SK-N-SH (cell line): ENCODE measurements at regions not wholly inside any gene's neighbourhood (a gene's known extent, or its start where the extent isn't known, plus 50 kb on each side); places are given as distances from the start of the nearest gene placed in this dataset.

Experiments
- CTCF ChIA-PET: fragments of 300-600, 350-600 bp; formaldehyde crosslinking; extraction: SDS; loops from one replicate; lab custom pipeline; 2021; lab: Yijun Ruan, JAX
- POLR2A ChIA-PET: fragments of 350-600 bp; sonication (Branson Sonifier 250); formaldehyde crosslinking; extraction: SDS; loops from one replicate; lab custom pipeline; 2020; ENCODE audit warnings: antibody characterized with exemption, inconsistent platforms; lab: Yijun Ruan, JAX
- DNase-seq: peaks from one replicate; pipeline ENCODE4 v3.0.0; 2012
- H2AFZ ChIP-seq: fragments of 200-600 bp; sonication (generic); 2 replicates; pipeline ENCODE4 v1.8.1; 2016; ENCODE audit warnings: antibody characterized with exemption, mild to moderate bottlenecking, low read depth
- H3F3A ChIP-seq: fragments of 200-600 bp; sonication (generic); replicated peaks from 2 replicates; pipeline ENCODE3; 2016; ENCODE audit warnings: antibody characterized with exemption, mild to moderate bottlenecking; ENCODE audit not compliant: insufficient read depth
- H3K27ac ChIP-seq, 2 experiments: fragments of 200-500 bp in 1 of 2; fragments of 200-600 bp in 1 of 2; sonication (Bioruptor generic) in 1 of 2; sonication (generic), shearing (Covaris generic) in 1 of 2; 2 replicates each; pipeline versions ENCODE4 v1.5.1 to v1.6.1; 2014 to 2016; ENCODE audit warnings: low read depth in 2 of 2, inconsistent platforms in 1 of 2, low read length in 1 of 2, mild to moderate bottlenecking in 1 of 2, mixed read lengths in 1 of 2
- H3K27me3 ChIP-seq: fragments of 200-600 bp; sonication (generic), shearing (Covaris generic); 2 replicates; pipeline ENCODE4 v1.6.1; 2016; ENCODE audit warnings: mixed run types; ENCODE audit not compliant: insufficient read depth
- H3K36me3 ChIP-seq, 2 experiments: fragments of 200-500 bp in 1 of 2; fragments of 200-600 bp in 1 of 2; sonication (Bioruptor generic) in 1 of 2; sonication (generic) in 1 of 2; replicated peaks in 1 of 2; 2 replicates each; pipeline versions ENCODE3 to v1.5.1; 2014 to 2016; ENCODE audit warnings: low read length in 1 of 2, mild to moderate bottlenecking in 1 of 2; ENCODE audit not compliant: insufficient read depth in 2 of 2, control insufficient read depth in 1 of 2
- H3K4me1 ChIP-seq, 2 experiments: fragments of 200-500 bp in 1 of 2; fragments of 200-600 bp in 1 of 2; sonication (Bioruptor generic) in 1 of 2; sonication (generic), shearing (Covaris generic) in 1 of 2; 2 replicates each; pipeline versions ENCODE4 v1.5.1 to v1.6.1; 2014 to 2016; ENCODE audit warnings: low read depth in 1 of 2, low read length in 1 of 2, mixed run types in 1 of 2; ENCODE audit not compliant: insufficient read depth in 2 of 2, control insufficient read depth in 1 of 2
- H3K4me2 ChIP-seq: fragments of 200-600 bp; sonication (generic), shearing (Covaris generic); 2 replicates; pipeline ENCODE4 v1.6.1; 2017; ENCODE audit warnings: mixed run types
- H3K4me3 ChIP-seq, 2 experiments: fragments of 200-500 bp in 1 of 2; fragments of 200-600 bp in 1 of 2; sonication (Bioruptor generic) in 1 of 2; sonication (generic), shearing (Covaris generic) in 1 of 2; 2 replicates each; pipeline versions ENCODE4 v1.5.1 to v1.8.1; 2014 to 2016; ENCODE audit warnings: low read depth in 2 of 2, inconsistent platforms in 1 of 2, low read length in 1 of 2, mild to moderate bottlenecking in 1 of 2, mixed read lengths in 1 of 2, moderate library complexity in 1 of 2
- H3K79me2 ChIP-seq: fragments of 200-600 bp; sonication (generic); 2 replicates; pipeline ENCODE4 v1.8.1; 2017; ENCODE audit warnings: mild to moderate bottlenecking; ENCODE audit not compliant: insufficient read depth
- H3K9ac ChIP-seq: fragments of 200-600 bp; sonication (generic); 2 replicates; pipeline ENCODE4 v1.6.1; 2017; ENCODE audit warnings: mixed run types
- H3K9me2 ChIP-seq: fragments of 200-600 bp; sonication (generic); 2 replicates; pipeline ENCODE4 v1.6.1; 2017; ENCODE audit warnings: mixed run types
- H3K9me3 ChIP-seq: fragments of 200-600 bp; sonication (generic); 2 replicates; pipeline ENCODE4 v1.6.1; 2017; ENCODE audit warnings: mixed run types, mild to moderate bottlenecking, moderate library complexity
- H4K20me1 ChIP-seq: fragments of 200-600 bp; sonication (generic); 2 replicates; pipeline ENCODE4 v1.6.1; 2017; ENCODE audit warnings: mild to moderate bottlenecking, mixed run types; ENCODE audit not compliant: insufficient read depth
- CTCF ChIP-seq: fragments of 200-600 bp; sonication (generic); IDR thresholded peaks from 2 replicates; pipeline ENCODE4 v1.6.1; 2017; ENCODE audit warnings: antibody characterized with exemption, mild to moderate bottlenecking, moderate library complexity
- ELF1 ChIP-seq: IDR thresholded peaks from 2 replicates; pipeline ENCODE4 v1.4.0; 2012
- FOSL2 ChIP-seq: IDR thresholded peaks from 2 replicates; pipeline ENCODE4 v1.4.0; 2012; ENCODE audit warnings: low read depth, mild to moderate bottlenecking, moderate library complexity, borderline replicate concordance
- GATA2 ChIP-seq: sonication (generic); formaldehyde crosslinking; IDR thresholded peaks from 2 replicates; pipeline ENCODE4 v1.5.0; 2020; ENCODE audit warnings: mild to moderate bottlenecking, missing genetic modification reagents
- IRF3 ChIP-seq: fragments of 150-350 bp; IDR thresholded peaks from 2 replicates; pipeline ENCODE4 v1.6.1; 2016; ENCODE audit warnings: mild to moderate bottlenecking, low read depth, low read length
- JUND ChIP-seq: IDR thresholded peaks from 2 replicates; pipeline ENCODE4 v1.4.0; 2012
- NRF1 ChIP-seq: IDR thresholded peaks from 2 replicates; pipeline ENCODE4 v1.6.1; 2012; ENCODE audit warnings: low read depth, mild to moderate bottlenecking, low read length
- PBX3 ChIP-seq: IDR thresholded peaks from 2 replicates; pipeline ENCODE4; 2012
- REST ChIP-seq: IDR thresholded peaks from 2 replicates; pipeline ENCODE4 v1.6.1; 2012; ENCODE audit warnings: mild to moderate bottlenecking, low read depth, low read length, moderate library complexity
- RFX5 ChIP-seq: IDR thresholded peaks from 2 replicates; pipeline ENCODE4 v1.6.1; 2012; ENCODE audit warnings: mild to moderate bottlenecking, improper control_type of control experiment, low read length
- RXRA ChIP-seq: IDR thresholded peaks from 2 replicates; pipeline ENCODE4 v1.4.0; 2012; ENCODE audit warnings: low read depth, mild to moderate bottlenecking, borderline replicate concordance
- SIN3A ChIP-seq: IDR thresholded peaks from 2 replicates; pipeline ENCODE4 v1.6.1; 2012; ENCODE audit warnings: low read depth, mild to moderate bottlenecking, low read length, moderate library complexity, borderline replicate concordance
- SMC3 ChIP-seq: IDR thresholded peaks from 2 replicates; pipeline ENCODE4 v1.6.1; 2012; ENCODE audit warnings: low read depth, low read length, improper control_type of control experiment
- TAF1 ChIP-seq: IDR thresholded peaks from 2 replicates; pipeline ENCODE4 v1.6.1; 2012; ENCODE audit warnings: low read depth, mild to moderate bottlenecking, low read length, moderate library complexity, borderline replicate concordance
- TCF12 ChIP-seq: IDR thresholded peaks from 2 replicates; pipeline ENCODE4 v1.4.0; 2012
- WGBS: methylation state at CpG from one replicate; pipeline ENCODE4 v1.1.6; 2017; ENCODE audit warnings: low lambda C conversion rate; 5-methylcytosine and 5-hydroxymethylcytosine counted together

- Histone ChIP-seq H3K27ac (no peak overlapping the region), H3F3A (no peaks in the 10 kb centered on the region), H3K79me2 (no peaks in the 10 kb centered on the region), H3K27me3 (no peaks in the 10 kb centered on the region), H3K9ac (no peak overlapping the region), H3K36me3 (no peaks in the 10 kb centered on the region), H3K9me3 (no peaks in the 10 kb centered on the region; the same call in 1 of the 2 replicates), H4K20me1 (no peaks in the 10 kb centered on the region), H3K4me2 (no peak overlapping the region), H3K4me3 (no peak overlapping the region), H3K4me1 (no peaks in the 10 kb centered on the region), H2AFZ (no peak overlapping the region), H3K9me2 (no peaks in the 10 kb centered on the region)
- ChIA-PET POLR2A (no interaction called here), CTCF (no interaction called here)
- WGBS, result 75% methylated on average over 1 of the region's 1 CpG
- no peak for DNase-seq
- TF ChIP-seq TCF12 (no peak), RXRA (no peak), JUND (no peak), GATA2 (CRISPR knock-in tag) (no peak), CTCF (no peak), FOSL2 (no peak), TAF1 (no peak), NRF1 (no peak), SMC3 (no peak), ELF1 (no peak), REST (no peak), SIN3A (no peak), IRF3 (no peak)
Observed at GRCh38 chr2:67145851-67146250, 251.3 kb upstream of the ETAA1 start.

- Histone ChIP-seq H3K9me3 (no peaks in the 10 kb centered on the region), H3K4me1 (0 out of 4 replicates have a peak, but pooled peaks cover 2 to 5% of the 10 kb centered on the region in 2 experiments), H2AFZ (no peak overlapping the region), H3K27ac (no peak overlapping the region), H3F3A (no peaks in the 10 kb centered on the region)
- ChIA-PET CTCF (no interaction called here), POLR2A (no interaction called here)
- no peak for DNase-seq
- no peak for TF ChIP-seq RFX5
- TF ChIP-seq PBX3, result 0 out of 2 replicates have a peak, but pooled peaks have one; percentile 11
- TF ChIP-seq, all 33 proteins: peak for 1
- Histone ChIP-seq H3K9me2 (no peaks in the 10 kb centered on the region), H3K36me3 (no peaks in the 10 kb centered on the region), H3K4me2 (no peak overlapping the region), H3K9ac (no peak overlapping the region), H3K27me3 (no peaks in the 10 kb centered on the region), H3K79me2 (no peaks in the 10 kb centered on the region), H4K20me1 (no peaks in the 10 kb centered on the region), H3K4me3 (no peak overlapping the region)
- 34% methylated on average over 3 of the region's 3 CpGs for WGBS
Observed at GRCh38 chr2:67156796-67157195, 240.3 kb upstream of the ETAA1 start.
